HepG2 (cell line): ENCODE measurements at regions not wholly inside any gene's neighbourhood (a gene's known extent, or its start where the extent isn't known, plus 50 kb on each side); places are given as distances from the start of the nearest gene placed in this dataset.

ENCODE experiments used
- ATAC-seq: fragments of 200-7000 bp; cut with Tn5 transposase; 3 replicates; pipeline ENCODE4 v1.9.1; 2020; ENCODE audit warnings: mild to moderate bottlenecking, moderate library complexity
- BruUV-seq: library from RNA; stranded (reverse); fragments of 400-500 nt; replicated peaks from 2 replicates; lab custom pipeline; 2021; lab: Mats Ljungman, UMichigan
- CTCF ChIA-PET: fragments of 300-600 bp; formaldehyde crosslinking; extraction: SDS; loops from one replicate; lab custom pipeline; 2021; ENCODE audit warnings: low total read pairs, inconsistent platforms, low intra/inter-chr PET ratio; lab: Yijun Ruan, JAX
- POLR2A ChIA-PET: fragments of 350-600 bp; sonication (Branson Sonifier 250); formaldehyde crosslinking; loops from one replicate; lab custom pipeline; 2020; ENCODE audit warnings: antibody characterized with exemption, inconsistent platforms; lab: Yijun Ruan, JAX
- DNase-seq: peaks from one replicate; pipeline ENCODE4 v3.0.0-alpha.2; 2015; ENCODE audit warnings: low spot score
- FAIRE-seq: peaks from 3 replicates; lab custom pipeline; 2011; peaks lifted over from hg19 to GRCh38; lab: Jason Lieb, UNC
- H2AFZ ChIP-seq: one replicate; pipeline ENCODE4 v1.6.1; 2011; ENCODE audit warnings: low read length, inconsistent platforms
- H3K27ac ChIP-seq: fragments of 300-600 bp; 3 replicates; pipeline ENCODE4 v1.8.0; 2011; ENCODE audit warnings: mixed run types, mild to moderate bottlenecking, mixed read lengths, low read length, inconsistent platforms; ENCODE audit not compliant: insufficient read depth; ENCODE audit errors: extremely low read length
- H3K27me3 ChIP-seq, 2 experiments: fragments of 200-600 bp in 1 of 2; 2 replicates in 1 of 2; 3 replicates in 1 of 2; pipeline versions ENCODE4 v1.6.0 to v1.8.0; 2011; ENCODE audit warnings: low read length in 2 of 2, mild to moderate bottlenecking in 2 of 2, moderate library complexity in 2 of 2, inconsistent platforms in 1 of 2; ENCODE audit not compliant: insufficient read depth in 2 of 2, control insufficient read depth in 1 of 2
- H3K36me3 ChIP-seq, 2 experiments: fragments of 200-600 bp in 1 of 2; replicated peaks in 1 of 2; 2 replicates in 1 of 2; 3 replicates in 1 of 2; pipeline versions ENCODE4 v1.5.1 to v1.8.0; 2011; ENCODE audit warnings: low read length in 2 of 2, inconsistent platforms in 1 of 2; ENCODE audit not compliant: insufficient read depth in 2 of 2, control insufficient read depth in 1 of 2
- H3K4me1 ChIP-seq: 2 replicates; pipeline ENCODE4 v1.5.1; 2012; ENCODE audit warnings: low read length, inconsistent platforms; ENCODE audit not compliant: insufficient read depth
- H3K4me2 ChIP-seq: 2 replicates; pipeline ENCODE4 v1.6.0; 2011; ENCODE audit warnings: low read depth, low read length, inconsistent platforms
- H3K4me3 ChIP-seq, 3 experiments: fragments of 200-600 bp in 1 of 3; sonication (generic), shearing (Covaris generic) in 1 of 3; replicated peaks in 1 of 3; 2 replicates each; pipeline ENCODE4 v1.5.1; 2011 to 2016; ENCODE audit warnings: low read length in 3 of 3, inconsistent platforms in 2 of 3, low read depth in 2 of 3, mild to moderate bottlenecking in 2 of 3, control low read depth in 1 of 3, mixed read lengths in 1 of 3; ENCODE audit not compliant: insufficient read depth in 1 of 3
- H3K79me2 ChIP-seq: one replicate; pipeline ENCODE4 v1.6.1; 2011; ENCODE audit warnings: low read length, inconsistent platforms; ENCODE audit not compliant: insufficient read depth
- H3K9ac ChIP-seq: 2 replicates; pipeline ENCODE4 v1.6.0; 2011; ENCODE audit warnings: mild to moderate bottlenecking, low read depth, low read length, inconsistent platforms; ENCODE audit not compliant: insufficient read depth
- H3K9me3 ChIP-seq: 2 replicates; pipeline ENCODE4 v1.5.1; 2012; ENCODE audit warnings: mild to moderate bottlenecking, low read length
- H4K20me1 ChIP-seq: 2 replicates; pipeline ENCODE4 v1.6.0; 2011; ENCODE audit warnings: inconsistent platforms, mild to moderate bottlenecking, low read length, moderate library complexity; ENCODE audit not compliant: insufficient read depth
- ARNT ChIP-seq: fragments of 450-650 bp; IDR thresholded peaks from 2 replicates; pipeline ENCODE4 v1.6.1; 2017
- ATF1 ChIP-seq: IDR thresholded peaks from 2 replicates; pipeline ENCODE4 v1.6.1; 2016; ENCODE audit warnings: mild to moderate bottlenecking, control low read depth
- FOXJ3 ChIP-seq: sonication (generic); formaldehyde crosslinking; IDR thresholded peaks from 2 replicates; pipeline ENCODE4 v1.4.0; 2020; ENCODE audit warnings: missing genetic modification reagents, mild to moderate bottlenecking, borderline replicate concordance
- GTF2F1 ChIP-seq: fragments of 150-350 bp; IDR thresholded peaks from 2 replicates; pipeline ENCODE4 v1.6.1; 2014; ENCODE audit warnings: low read length
- KMT2B ChIP-seq: IDR thresholded peaks from 2 replicates; pipeline ENCODE4 v1.6.1; 2016; ENCODE audit warnings: missing genetic modification reagents, missing compliant biosample characterization
- NFE2L1 ChIP-seq: sonication (generic); formaldehyde crosslinking; IDR thresholded peaks from 2 replicates; pipeline ENCODE4 v1.4.0; 2020; ENCODE audit warnings: missing genetic modification reagents, mild to moderate bottlenecking, borderline replicate concordance
- NFKBIZ ChIP-seq: IDR thresholded peaks from 2 replicates; pipeline ENCODE4 v1.6.1; 2018; ENCODE audit warnings: missing genetic modification reagents, missing compliant biosample characterization
- RAD51 ChIP-seq: fragments of 450-650 bp; IDR thresholded peaks from 2 replicates; pipeline ENCODE4 v1.6.1; 2016; ENCODE audit warnings: borderline replicate concordance
- RXRB ChIP-seq: IDR thresholded peaks from 2 replicates; pipeline ENCODE4 v1.6.1; 2016; ENCODE audit warnings: borderline replicate concordance, missing genetic modification reagents, missing compliant biosample characterization
- SYNCRIP ChIP-seq: fragments of 200-400 bp; formaldehyde crosslinking; IDR thresholded peaks from 2 replicates; pipeline ENCODE4 v1.6.1; 2018; ENCODE audit warnings: mild to moderate bottlenecking, low read depth, low read length; ENCODE audit not compliant: insufficient read depth
- ZNF3 ChIP-seq: IDR thresholded peaks from 2 replicates; pipeline ENCODE4 v1.7.0; 2017; ENCODE audit warnings: inconsistent platforms
- ZNF383 ChIP-seq: sonication (generic); formaldehyde crosslinking; IDR thresholded peaks from 2 replicates; pipeline ENCODE4 v1.4.0; 2020; ENCODE audit warnings: missing genetic modification reagents, mild to moderate bottlenecking, borderline replicate concordance
- ZNF614 ChIP-seq: IDR thresholded peaks from 2 replicates; pipeline ENCODE4 v1.6.1; 2018; ENCODE audit warnings: missing biosample characterization, missing genetic modification reagents, inconsistent platforms, borderline replicate concordance
- WGBS: methylation state at CpG from one replicate; pipeline ENCODE4 v1.1.6; 2017; ENCODE audit warnings: low lambda C conversion rate; 5-methylcytosine and 5-hydroxymethylcytosine counted together
- in situ Hi-C: cut with HindIII; loops from 2 replicates; pipeline ENCODE4 v1.10.0; 2017; ENCODE audit warnings: low pct_unique_long_range_greater_than_20kb; ENCODE audit not compliant: extremely low pct_ligation_motif_present
- intact Hi-C: fragments of 100-400 bp; cut with micrococcal nuclease; formaldehyde crosslinking; loops from one replicate; pipeline ENCODE4 v1.10.0; 2022; ENCODE audit not compliant: unreplicated experiment
- TF ChIP-seq, protein P1 (sequence below): sonication (generic); formaldehyde crosslinking; IDR thresholded peaks from 2 replicates; pipeline ENCODE4 v1.9.0; 2021; ENCODE audit warnings: missing genetic modification reagents, borderline replicate concordance
- TF ChIP-seq, protein P2 (sequence below): sonication (generic); formaldehyde crosslinking; IDR thresholded peaks from 2 replicates; pipeline ENCODE4 v1.5.0; 2020; ENCODE audit warnings: missing genetic modification reagents
- TF ChIP-seq, protein P3 (sequence below): sonication (generic); formaldehyde crosslinking; IDR thresholded peaks from 2 replicates; pipeline ENCODE4 v1.4.0; 2020; ENCODE audit warnings: low read depth, mild to moderate bottlenecking, missing genetic modification reagents

DNA sequence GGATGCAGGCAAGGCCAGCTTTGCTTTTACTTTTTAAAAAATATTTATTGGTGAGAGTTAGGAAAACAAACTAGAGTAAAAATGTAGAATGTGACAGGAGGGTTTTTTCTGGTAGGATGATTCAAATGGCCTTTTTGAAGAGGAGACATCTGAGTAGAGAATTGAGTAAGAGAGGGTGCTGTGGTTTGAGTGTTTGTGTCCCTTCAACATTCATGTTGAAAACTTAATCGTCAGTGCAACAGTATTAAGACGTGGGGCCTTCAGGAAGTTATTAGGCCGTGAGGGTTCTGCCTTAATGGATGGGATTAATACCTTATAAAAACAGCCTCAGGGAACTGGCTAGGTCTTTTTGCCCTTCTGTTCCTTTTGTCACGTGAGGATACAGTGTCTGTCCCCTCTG is 288.8 kb upstream of the C11orf87 start:
- Histone ChIP-seq H3K9me3 (no peaks in the 10 kb centered on the region), H3K36me3 (no peaks in the 10 kb centered on the region), H2AFZ (no peak overlapping the region), H3K4me3 (no peak overlapping the region), H3K79me2 (no peaks in the 10 kb centered on the region), H3K27ac (no peak overlapping the region), H3K4me2 (no peak overlapping the region), H3K27me3 (no peaks in the 10 kb centered on the region), H3K4me1 (no peaks in the 10 kb centered on the region), H3K9ac (no peak overlapping the region), H4K20me1 (no peaks in the 10 kb centered on the region)
- DNase-seq (no peak), ATAC-seq (no peak), FAIRE-seq (no peak)
- TF ChIP-seq, protein P1, sequence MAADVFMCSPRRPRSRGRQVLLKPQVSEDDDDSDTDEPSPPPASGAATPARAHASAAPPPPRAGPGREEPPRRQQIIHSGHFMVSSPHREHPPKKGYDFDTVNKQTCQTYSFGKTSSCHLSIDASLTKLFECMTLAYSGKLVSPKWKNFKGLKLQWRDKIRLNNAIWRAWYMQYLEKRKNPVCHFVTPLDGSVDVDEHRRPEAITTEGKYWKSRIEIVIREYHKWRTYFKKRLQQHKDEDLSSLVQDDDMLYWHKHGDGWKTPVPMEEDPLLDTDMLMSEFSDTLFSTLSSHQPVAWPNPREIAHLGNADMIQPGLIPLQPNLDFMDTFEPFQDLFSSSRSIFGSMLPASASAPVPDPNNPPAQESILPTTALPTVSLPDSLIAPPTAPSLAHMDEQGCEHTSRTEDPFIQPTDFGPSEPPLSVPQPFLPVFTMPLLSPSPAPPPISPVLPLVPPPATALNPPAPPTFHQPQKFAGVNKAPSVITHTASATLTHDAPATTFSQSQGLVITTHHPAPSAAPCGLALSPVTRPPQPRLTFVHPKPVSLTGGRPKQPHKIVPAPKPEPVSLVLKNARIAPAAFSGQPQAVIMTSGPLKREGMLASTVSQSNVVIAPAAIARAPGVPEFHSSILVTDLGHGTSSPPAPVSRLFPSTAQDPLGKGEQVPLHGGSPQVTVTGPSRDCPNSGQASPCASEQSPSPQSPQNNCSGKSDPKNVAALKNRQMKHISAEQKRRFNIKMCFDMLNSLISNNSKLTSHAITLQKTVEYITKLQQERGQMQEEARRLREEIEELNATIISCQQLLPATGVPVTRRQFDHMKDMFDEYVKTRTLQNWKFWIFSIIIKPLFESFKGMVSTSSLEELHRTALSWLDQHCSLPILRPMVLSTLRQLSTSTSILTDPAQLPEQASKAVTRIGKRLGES (CRISPR knock-in tag): no peak
- TF ChIP-seq FOXJ3 (CRISPR knock-in tag) (no peak), ZNF614 (CRISPR knock-in tag) (no peak), RXRB (no peak), ATF1 (CRISPR knock-in tag) (no peak)
- in situ Hi-C loops (no loop called here), intact Hi-C loops (no loop called here)
- BruUV-seq: no TSS peak
- POLR2A ChIA-PET: no interaction called here
- CTCF ChIA-PET: no interaction called here
- WGBS: 0% methylated on average over 4 of the region's 4 CpGs

DNA sequence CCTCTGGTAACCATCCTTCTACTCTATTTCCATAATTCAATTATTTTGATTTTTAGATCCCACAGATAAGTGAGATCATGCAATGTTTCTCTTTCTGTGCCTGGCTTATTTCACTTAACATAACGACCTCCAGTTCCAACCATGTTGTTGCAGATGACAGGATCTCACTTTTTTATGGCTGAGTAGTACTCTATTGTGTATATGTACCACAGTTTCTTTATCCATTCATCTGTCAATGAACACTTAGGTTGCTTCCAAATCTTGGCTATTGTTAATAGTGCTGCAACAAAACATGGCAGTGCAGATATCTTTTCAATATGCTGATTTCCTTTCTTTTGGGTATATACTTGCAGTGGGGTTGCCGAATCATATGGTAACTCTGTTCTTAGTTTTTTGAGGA is 286.4 kb upstream of the C11orf87 start:
- no peaks in the 10 kb centered on the region for H3K27me3 ChIP-seq
- no peaks in the 10 kb centered on the region for H3K9me3 ChIP-seq
- H3K4me1 ChIP-seq: no peaks in the 10 kb centered on the region
- FAIRE-seq: no peak
- ChIA-PET POLR2A (no interaction called here), CTCF (no interaction called here)
- H4K20me1 ChIP-seq: no peaks in the 10 kb centered on the region
- intact Hi-C loops (no loop called here), in situ Hi-C loops (no loop called here)
- H2AFZ ChIP-seq: no peak overlapping the region
- no TSS peak for BruUV-seq
- H3K36me3 ChIP-seq: no peaks in the 10 kb centered on the region
- H3K4me3 ChIP-seq: no peak overlapping the region
- WGBS: 4% methylated on average over 2 of the region's 2 CpGs
- no peak overlapping the region for H3K4me2 ChIP-seq
- no peak for DNase-seq
- H3K9ac ChIP-seq: no peak overlapping the region
- no peak overlapping the region for H3K27ac ChIP-seq
- no peak for ATAC-seq
- no peaks in the 10 kb centered on the region for H3K79me2 ChIP-seq
- TF ChIP-seq RAD51: no peak
- no peak for TF ChIP-seq SYNCRIP
- TF ChIP-seq GTF2F1: no peak
- TF ChIP-seq, protein P2, sequence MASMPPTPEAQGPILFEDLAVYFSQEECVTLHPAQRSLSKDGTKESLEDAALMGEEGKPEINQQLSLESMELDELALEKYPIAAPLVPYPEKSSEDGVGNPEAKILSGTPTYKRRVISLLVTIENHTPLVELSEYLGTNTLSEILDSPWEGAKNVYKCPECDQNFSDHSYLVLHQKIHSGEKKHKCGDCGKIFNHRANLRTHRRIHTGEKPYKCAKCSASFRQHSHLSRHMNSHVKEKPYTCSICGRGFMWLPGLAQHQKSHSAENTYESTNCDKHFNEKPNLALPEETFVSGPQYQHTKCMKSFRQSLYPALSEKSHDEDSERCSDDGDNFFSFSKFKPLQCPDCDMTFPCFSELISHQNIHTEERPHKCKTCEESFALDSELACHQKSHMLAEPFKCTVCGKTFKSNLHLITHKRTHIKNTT (CRISPR knock-in tag): no peak
- TF ChIP-seq ARNT: no peak
- no peak for TF ChIP-seq NFE2L1 (CRISPR knock-in tag)
- no peak for TF ChIP-seq ZNF383 (CRISPR knock-in tag)
- no peak for TF ChIP-seq NFKBIZ (CRISPR knock-in tag)
- TF ChIP-seq, protein P3, sequence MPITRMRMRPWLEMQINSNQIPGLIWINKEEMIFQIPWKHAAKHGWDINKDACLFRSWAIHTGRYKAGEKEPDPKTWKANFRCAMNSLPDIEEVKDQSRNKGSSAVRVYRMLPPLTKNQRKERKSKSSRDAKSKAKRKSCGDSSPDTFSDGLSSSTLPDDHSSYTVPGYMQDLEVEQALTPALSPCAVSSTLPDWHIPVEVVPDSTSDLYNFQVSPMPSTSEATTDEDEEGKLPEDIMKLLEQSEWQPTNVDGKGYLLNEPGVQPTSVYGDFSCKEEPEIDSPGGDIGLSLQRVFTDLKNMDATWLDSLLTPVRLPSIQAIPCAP (CRISPR knock-in tag): no peak
- TF ChIP-seq KMT2B (CRISPR knock-in tag): no peak
- no peak for TF ChIP-seq ZNF3 (CRISPR knock-in tag)
- TF ChIP-seq, all 625 proteins: peak for 0
